NCI-H2196 (cell line): ENCODE measurements at regions not wholly inside any gene's neighbourhood (a gene's known extent, or its start where the extent isn't known, plus 50 kb on each side); places are given as distances from the start of the nearest gene placed in this dataset.
A peak's percentile ranks its signal among the peaks of the same experiment; 100 is the strongest.
"Not testable (repeated sequence)": the region's sequence is repeated elsewhere in the genome, so short reads cannot be mapped to it uniquely, and the experiment has no call there.

Experiments
- DNase-seq: peaks from one replicate; lab custom pipeline; 2025; ENCODE audit not compliant: unreplicated experiment; lab: John Stamatoyannopoulos, UW

- DNase-seq: no peak
These were observed 619.5 kb upstream of the SEMA3D start for GRCh38 chr7:85806321-85806720.

- no peak for DNase-seq
These were observed 618.8 kb upstream of the SEMA3D start for GRCh38 chr7:85805656-85806055.

- DNase-seq: no peak
These were observed 618.4 kb upstream of the SEMA3D start for GRCh38 chr7:85805249-85805648.

- DNase-seq: no peak
These were observed 615.4 kb upstream of the SEMA3D start for GRCh38 chr7:85802211-85802610.

GRCh38 chr7:85796956-85797355 is 610.1 kb upstream of the SEMA3D start:
- DNase-seq: no peak

GRCh38 chr7:85791098-85791497 is 604.2 kb upstream of the SEMA3D start:
- not testable (repeated sequence) for DNase-seq

- DNase-seq: no peak
These were observed 594.8 kb upstream of the SEMA3D start for GRCh38 chr7:85781606-85782005.

- no peak for DNase-seq
These were observed 590.0 kb upstream of the SEMA3D start for GRCh38 chr7:85776691-85777345.

GRCh38 chr7:85775431-85775830 is 588.6 kb upstream of the SEMA3D start:
- DNase-seq: no peak

GRCh38 chr7:85774986-85775385 is 588.1 kb upstream of the SEMA3D start:
- DNase-seq: no peak

GRCh38 chr7:85773116-85773728 is 586.4 kb upstream of the SEMA3D start:
- DNase-seq: no peak

- no peak for DNase-seq
These were observed 584.7 kb upstream of the SEMA3D start for GRCh38 chr7:85771516-85771915.

- DNase-seq: no peak
These were observed 583.5 kb upstream of the SEMA3D start for GRCh38 chr7:85770332-85770731.

GRCh38 chr7:85765698-85766298 is 578.9 kb upstream of the SEMA3D start:
- DNase-seq: no peak

- no peak for DNase-seq
These were observed 577.2 kb upstream of the SEMA3D start for GRCh38 chr7:85764034-85764433.

- DNase-seq: no peak
These were observed 570.5 kb upstream of the SEMA3D start for GRCh38 chr7:85757348-85757747.

GRCh38 chr7:85750454-85750949 is 563.6 kb upstream of the SEMA3D start:
- peak; percentile 12 for DNase-seq

GRCh38 chr7:85749696-85750453 is 563.0 kb upstream of the SEMA3D start:
- no peak for DNase-seq

GRCh38 chr7:85748861-85749260 is 562.0 kb upstream of the SEMA3D start:
- DNase-seq: no peak

GRCh38 chr7:85737426-85737825 is 550.6 kb upstream of the SEMA3D start:
- no peak for DNase-seq

- no peak for DNase-seq
These were observed 549.2 kb upstream of the SEMA3D start for GRCh38 chr7:85736085-85736484.

GRCh38 chr7:85734823-85735222 is 548.0 kb upstream of the SEMA3D start:
- DNase-seq: no peak
